Bronchial epithelial cell (primary cell): ENCODE measurements at regions not wholly inside any gene's neighbourhood (a gene's known extent, or its start where the extent isn't known, plus 50 kb on each side); places are given as distances from the start of the nearest gene placed in this dataset.

ENCODE experiments used
- DNase-seq: peaks from one replicate; pipeline ENCODE4 v3.0.0-alpha.2; 2010; ENCODE audit warnings: low read depth
- FAIRE-seq: peaks from 2 replicates; lab custom pipeline; 2011; peaks lifted over from hg19 to GRCh38; lab: Jason Lieb, UNC
- H3K27me3 ChIP-seq: 2 replicates; pipeline ENCODE4 v1.5.1; 2011; ENCODE audit warnings: low read length; ENCODE audit not compliant: control insufficient read depth, insufficient read depth
- H3K36me3 ChIP-seq: 2 replicates; pipeline ENCODE4 v1.5.1; 2011; ENCODE audit warnings: low read length; ENCODE audit not compliant: control insufficient read depth, insufficient read depth
- H3K4me3 ChIP-seq: 2 replicates; pipeline ENCODE4 v1.5.1; 2011; ENCODE audit warnings: mild to moderate bottlenecking, low read depth, low read length, control low read depth
- CTCF ChIP-seq: IDR thresholded peaks from 2 replicates; pipeline ENCODE4 v1.5.1; 2011; ENCODE audit warnings: mild to moderate bottlenecking, moderate library complexity, low read length, control low read depth, inconsistent platforms; ENCODE audit not compliant: insufficient read depth, severe bottlenecking

- FAIRE-seq, result no peak
- H3K36me3 ChIP-seq, result no peaks in the 10 kb centered on the region
- TF ChIP-seq CTCF, result no peak
- H3K4me3 ChIP-seq, result no peak overlapping the region
- no peaks in the 10 kb centered on the region for H3K27me3 ChIP-seq
- DNase-seq, result no peak
Observed at GRCh38 chr4:23233596-23233995, 540.9 kb downstream of the GBA3 start.

- Histone ChIP-seq H3K36me3 (no peaks in the 10 kb centered on the region), H3K27me3 (no peaks in the 10 kb centered on the region), H3K4me3 (no peak overlapping the region)
- FAIRE-seq (no peak), DNase-seq (peak; percentile 83)
- TF ChIP-seq CTCF, result no peak
Observed at GRCh38 chr4:23232987-23233386, 540.2 kb downstream of the GBA3 start.

- Histone ChIP-seq H3K36me3 (no peaks in the 10 kb centered on the region), H3K4me3 (no peak overlapping the region), H3K27me3 (no peaks in the 10 kb centered on the region)
- TF ChIP-seq CTCF, result no peak
- FAIRE-seq (no peak), DNase-seq (no peak)
Observed at GRCh38 chr4:23225564-23225963, 532.8 kb downstream of the GBA3 start.

- no peak for FAIRE-seq
- TF ChIP-seq CTCF, result no peak
- Histone ChIP-seq H3K27me3 (no peaks in the 10 kb centered on the region), H3K36me3 (no peaks in the 10 kb centered on the region), H3K4me3 (no peak overlapping the region)
- DNase-seq, result no peak
Observed at GRCh38 chr4:23224684-23225420, 532.1 kb downstream of the GBA3 start.

GRCh38 chr4:23220911-23221310, 528.2 kb downstream of the GBA3 start:
- Histone ChIP-seq H3K4me3 (no peak overlapping the region), H3K27me3 (no peaks in the 10 kb centered on the region), H3K36me3 (no peaks in the 10 kb centered on the region)
- DNase-seq, result no peak
- FAIRE-seq, result no peak
- TF ChIP-seq CTCF, result no peak

GRCh38 chr4:23219779-23220408, 527.2 kb downstream of the GBA3 start:
- FAIRE-seq (no peak), DNase-seq (no peak)
- no peak overlapping the region for H3K4me3 ChIP-seq
- H3K36me3 ChIP-seq, result no peaks in the 10 kb centered on the region
- H3K27me3 ChIP-seq, result no peaks in the 10 kb centered on the region
- no peak for TF ChIP-seq CTCF
